ENCODE measurements at regions not wholly inside any gene's neighbourhood (a gene's known extent, or its start where the extent isn't known, plus 50 kb on each side); places are given as distances from the start of the nearest gene placed in this dataset.

DNA sequence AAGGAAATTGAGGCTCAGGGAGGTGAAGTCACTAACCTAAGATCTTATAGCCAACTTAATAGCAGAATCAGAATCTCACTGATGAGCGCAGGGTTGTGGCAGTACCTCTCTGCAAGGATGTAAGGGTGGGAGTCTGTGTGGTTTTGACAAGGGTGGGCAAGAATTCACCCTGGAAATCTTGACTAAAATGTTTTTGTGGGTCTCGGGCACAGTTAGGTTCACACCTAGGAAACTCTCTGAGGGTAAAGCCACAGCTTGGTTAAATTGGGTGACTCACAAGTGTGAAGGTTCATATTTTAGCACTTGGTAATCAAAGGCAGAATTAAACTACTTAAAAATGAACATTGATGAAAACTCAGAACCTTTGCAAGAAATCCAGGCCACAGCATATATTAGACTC, 178.2 kb upstream of the EOMES start:
- ChIA-PET POLR2A (interaction anchor here (0.7 kb wide), 1 partner anchor 35 kb away, joined by 3 read pairs; no protein-coding TSS in a partner anchor), CTCF (ENCODE audit: unreplicated experiment) (no interaction called here)
- no peaks in the 10 kb centered on the region for H3K79me2 ChIP-seq (ENCODE audit: insufficient read depth, low read depth, low read length)
- H3K9me2 ChIP-seq (ENCODE audit: insufficient read depth, low read length), result no peaks in the 10 kb centered on the region
- no peaks in the 10 kb centered on the region for H3K36me3 ChIP-seq (ENCODE audit: insufficient read depth, low read length)
- no peaks in the 10 kb centered on the region for H3K4me1 ChIP-seq (ENCODE audit: insufficient read depth, low read length, poor library complexity, severe bottlenecking)
- H3K9me3 ChIP-seq (ENCODE audit: low read length), result no peaks in the 10 kb centered on the region
- intact Hi-C loops (cut with micrococcal nuclease; ENCODE audit: unreplicated experiment), result no loop called here
- DNase-seq (ENCODE audit: low spot score), result no peak
- H4K20me1 ChIP-seq (ENCODE audit: insufficient read depth, low read length), result no peaks in the 10 kb centered on the region
- TF ChIP-seq, protein P1, sequence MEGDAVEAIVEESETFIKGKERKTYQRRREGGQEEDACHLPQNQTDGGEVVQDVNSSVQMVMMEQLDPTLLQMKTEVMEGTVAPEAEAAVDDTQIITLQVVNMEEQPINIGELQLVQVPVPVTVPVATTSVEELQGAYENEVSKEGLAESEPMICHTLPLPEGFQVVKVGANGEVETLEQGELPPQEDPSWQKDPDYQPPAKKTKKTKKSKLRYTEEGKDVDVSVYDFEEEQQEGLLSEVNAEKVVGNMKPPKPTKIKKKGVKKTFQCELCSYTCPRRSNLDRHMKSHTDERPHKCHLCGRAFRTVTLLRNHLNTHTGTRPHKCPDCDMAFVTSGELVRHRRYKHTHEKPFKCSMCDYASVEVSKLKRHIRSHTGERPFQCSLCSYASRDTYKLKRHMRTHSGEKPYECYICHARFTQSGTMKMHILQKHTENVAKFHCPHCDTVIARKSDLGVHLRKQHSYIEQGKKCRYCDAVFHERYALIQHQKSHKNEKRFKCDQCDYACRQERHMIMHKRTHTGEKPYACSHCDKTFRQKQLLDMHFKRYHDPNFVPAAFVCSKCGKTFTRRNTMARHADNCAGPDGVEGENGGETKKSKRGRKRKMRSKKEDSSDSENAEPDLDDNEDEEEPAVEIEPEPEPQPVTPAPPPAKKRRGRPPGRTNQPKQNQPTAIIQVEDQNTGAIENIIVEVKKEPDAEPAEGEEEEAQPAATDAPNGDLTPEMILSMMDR (conservative IDR thresholded peaks at IDR 0.05; ENCODE audit: low read length), result no peak
- no peak overlapping the region for H2AFZ ChIP-seq (ENCODE audit: low read length)
- BruUV-seq (replicated peaks), result no TSS peak
- no peak overlapping the region for H3K4me2 ChIP-seq (ENCODE audit: low read length)
- H3K27ac ChIP-seq (ENCODE audit: low read depth, low read length, poor library complexity, severe bottlenecking), result no peak overlapping the region
- H3K4me3 ChIP-seq (ENCODE audit: low read depth, low read length, poor library complexity, severe bottlenecking), result no peak overlapping the region

DNA sequence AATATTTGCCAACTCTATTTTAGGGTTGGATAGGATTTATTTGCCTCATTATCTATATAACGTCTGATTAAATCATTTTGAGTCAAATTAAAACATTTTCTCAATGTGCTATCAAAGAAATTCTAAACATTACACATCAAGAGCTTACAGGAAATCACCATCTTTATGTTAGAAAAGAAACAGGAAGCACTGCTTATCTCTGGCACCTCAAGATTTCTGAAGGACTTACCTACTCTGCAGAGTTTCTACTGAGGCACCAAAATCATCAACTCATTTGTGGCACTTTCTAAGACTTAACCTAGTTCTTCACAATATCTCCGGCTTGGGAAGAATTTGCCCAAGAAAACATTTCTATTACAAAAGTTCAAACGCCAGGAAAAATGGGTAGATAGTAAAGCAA, 181.3 kb upstream of the EOMES start:
- no peaks in the 10 kb centered on the region for H4K20me1 ChIP-seq (ENCODE audit: insufficient read depth, low read length)
- POLR2A ChIA-PET, result interaction anchor here (0.6 kb wide), 1 partner anchor 72 kb away, joined by 3 read pairs; no protein-coding TSS in a partner anchor
- H3K79me2 ChIP-seq (ENCODE audit: insufficient read depth, low read depth, low read length), result no peaks in the 10 kb centered on the region
- H3K36me3 ChIP-seq (ENCODE audit: insufficient read depth, low read length), result no peaks in the 10 kb centered on the region
- TF ChIP-seq EZH2phosphoT487 (IDR thresholded peaks at IDR 0.05; ENCODE audit: borderline replicate concordance, low read depth, low read length), result no peak
- no peak for DNase-seq (ENCODE audit: low spot score)
- intact Hi-C loops (cut with micrococcal nuclease; ENCODE audit: unreplicated experiment), result no loop called here
- H3K4me3 ChIP-seq (ENCODE audit: low read depth, low read length, poor library complexity, severe bottlenecking), result no peak overlapping the region
- H3K9me2 ChIP-seq (ENCODE audit: insufficient read depth, low read length), result no peaks in the 10 kb centered on the region
- no peak overlapping the region for H3K27ac ChIP-seq (ENCODE audit: low read depth, low read length, poor library complexity, severe bottlenecking)
- no peak overlapping the region for H3K4me2 ChIP-seq (ENCODE audit: low read length)
- BruUV-seq (replicated peaks), result no TSS peak
- H3K9me3 ChIP-seq (ENCODE audit: low read length), result no peaks in the 10 kb centered on the region
- CTCF ChIA-PET (ENCODE audit: unreplicated experiment), result no interaction called here
- no peak overlapping the region for H2AFZ ChIP-seq (ENCODE audit: low read length)
- H3K4me1 ChIP-seq (ENCODE audit: insufficient read depth, low read length, poor library complexity, severe bottlenecking), result no peaks in the 10 kb centered on the region

DNA sequence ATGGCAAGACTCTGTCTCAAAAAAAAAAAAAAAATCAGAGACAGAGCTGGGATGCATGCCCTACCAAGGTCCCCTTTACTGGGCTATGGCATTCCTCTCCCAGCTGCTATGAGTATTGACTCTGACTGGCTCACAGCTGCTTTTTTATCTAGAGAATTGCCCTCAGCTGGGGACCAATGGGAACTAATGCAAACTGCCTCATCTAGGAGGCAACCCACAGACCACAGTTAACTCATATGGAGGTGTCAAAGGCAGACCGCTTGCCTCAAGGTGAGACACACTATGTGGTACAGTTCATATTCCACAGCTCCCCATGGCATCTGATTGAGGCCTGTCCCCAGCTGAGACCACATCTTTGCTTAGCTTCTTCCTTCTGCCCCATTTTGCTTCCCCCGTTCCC, 183.5 kb upstream of the EOMES start:
- BruUV-seq (replicated peaks), result no TSS peak
- DNase-seq (ENCODE audit: low spot score), result no peak
- POLR2A ChIA-PET, result interaction anchor here (0.6 to 0.7 kb wide), 2 partner anchors 438 to 651 kb away, joined by 3 read pairs; no protein-coding TSS in a partner anchor

More for the DNA sequence above, 183.5 kb upstream of the EOMES start:
- no peak overlapping the region for H3K4me3 ChIP-seq (ENCODE audit: low read depth, low read length, poor library complexity, severe bottlenecking)
- TF ChIP-seq EZH2phosphoT487 (IDR thresholded peaks at IDR 0.05; ENCODE audit: borderline replicate concordance, low read depth, low read length), result no peak
- TF ChIP-seq, protein P1 (conservative IDR thresholded peaks at IDR 0.05; ENCODE audit: low read length), result no peak
- H3K9me2 ChIP-seq (ENCODE audit: insufficient read depth, low read length), result no peaks in the 10 kb centered on the region
- no peaks in the 10 kb centered on the region for H3K9me3 ChIP-seq (ENCODE audit: low read length)
- CTCF ChIA-PET (ENCODE audit: unreplicated experiment), result no interaction called here
- H3K4me2 ChIP-seq (ENCODE audit: low read length), result no peak overlapping the region
- no peaks in the 10 kb centered on the region for H3K36me3 ChIP-seq (ENCODE audit: insufficient read depth, low read length)
- intact Hi-C loops (cut with micrococcal nuclease; ENCODE audit: unreplicated experiment), result no loop called here
- no peaks in the 10 kb centered on the region for H3K79me2 ChIP-seq (ENCODE audit: insufficient read depth, low read depth, low read length)
- H3K27ac ChIP-seq (ENCODE audit: low read depth, low read length, poor library complexity, severe bottlenecking), result no peak overlapping the region
- H3K4me1 ChIP-seq (ENCODE audit: insufficient read depth, low read length, poor library complexity, severe bottlenecking), result no peaks in the 10 kb centered on the region
- H4K20me1 ChIP-seq (ENCODE audit: insufficient read depth, low read length), result no peaks in the 10 kb centered on the region
- no peak overlapping the region for H2AFZ ChIP-seq (ENCODE audit: low read length)
